ENCODE measurements at regions not wholly inside any gene's neighbourhood (a gene's known extent, or its start where the extent isn't known, plus 50 kb on each side); places are given as distances from the start of the nearest gene placed in this dataset.

- DNase-seq: no peak
- no peak overlapping the region for H3K27ac Mint-ChIP-seq (ENCODE audit: unreplicated experiment)
- no peaks in the 10 kb centered on the region for H3K4me1 Mint-ChIP-seq (ENCODE audit: low read depth, unreplicated experiment)
- CTCF ChIA-PET: no interaction called here
- BruUV-seq (replicated peaks): no TSS peak
- intact Hi-C loops (cut with micrococcal nuclease; ENCODE audit: unreplicated experiment): no loop called here
- no peaks in the 10 kb centered on the region for H3K36me3 Mint-ChIP-seq (ENCODE audit: insufficient read depth, unreplicated experiment)
- no peak for TF ChIP-seq CTCF (IDR thresholded peaks at IDR 0.05; ENCODE audit: unreplicated experiment)
- H3K27me3 Mint-ChIP-seq (ENCODE audit: unreplicated experiment): no peaks in the 10 kb centered on the region
- no peak overlapping the region for H3K4me3 Mint-ChIP-seq (ENCODE audit: low read depth, unreplicated experiment)
- peaks cover 4% of the 10 kb centered on the region for H3K9me3 Mint-ChIP-seq (ENCODE audit: low read depth, unreplicated experiment)
These were observed 954.2 kb upstream of the SEMA6D start for GRCh38 chr15:46763091-46763490.

GRCh38 chr15:46764851-46765250 lies 952.5 kb upstream of the SEMA6D start:
- Mint-ChIP-seq H3K27ac (ENCODE audit: unreplicated experiment) (no peak overlapping the region), H3K27me3 (ENCODE audit: unreplicated experiment) (no peaks in the 10 kb centered on the region), H3K36me3 (ENCODE audit: insufficient read depth, unreplicated experiment) (no peaks in the 10 kb centered on the region), H3K9me3 (ENCODE audit: low read depth, unreplicated experiment) (peaks cover 4% of the 10 kb centered on the region), H3K4me3 (ENCODE audit: low read depth, unreplicated experiment) (no peak overlapping the region), H3K4me1 (ENCODE audit: low read depth, unreplicated experiment) (no peaks in the 10 kb centered on the region)
- DNase-seq: no peak
- CTCF ChIA-PET: no interaction called here
- BruUV-seq (replicated peaks): no TSS peak
- intact Hi-C loops (cut with micrococcal nuclease; ENCODE audit: unreplicated experiment): no loop called here
- TF ChIP-seq CTCF (IDR thresholded peaks at IDR 0.05; ENCODE audit: unreplicated experiment): no peak

DNA sequence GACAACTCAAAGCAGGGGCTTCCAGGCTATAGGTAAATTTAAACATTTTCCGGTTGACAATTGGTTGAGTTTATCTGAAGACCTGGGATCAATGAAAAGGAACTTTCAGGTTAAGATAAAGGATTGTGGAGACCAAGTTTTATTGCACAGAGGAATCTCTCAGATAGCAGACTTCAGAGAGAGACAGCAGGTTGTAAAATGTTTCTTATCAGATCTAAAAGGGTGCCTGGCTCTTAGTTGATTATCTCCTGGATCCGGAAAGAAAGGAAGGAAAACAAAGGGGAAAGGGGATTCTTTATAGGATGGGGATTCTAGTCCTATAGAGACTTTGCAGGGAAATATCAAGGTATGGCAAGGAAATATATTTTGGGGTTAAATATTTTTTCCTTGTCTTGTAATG lies 951.3 kb upstream of the SEMA6D start:
- CTCF ChIA-PET: no interaction called here
- Mint-ChIP-seq H3K27me3 (ENCODE audit: unreplicated experiment) (no peaks in the 10 kb centered on the region), H3K27ac (ENCODE audit: unreplicated experiment) (no peak overlapping the region), H3K36me3 (ENCODE audit: insufficient read depth, unreplicated experiment) (no peaks in the 10 kb centered on the region), H3K4me1 (ENCODE audit: low read depth, unreplicated experiment) (no peaks in the 10 kb centered on the region), H3K4me3 (ENCODE audit: low read depth, unreplicated experiment) (no peak overlapping the region), H3K9me3 (ENCODE audit: low read depth, unreplicated experiment) (peaks cover 1% of the 10 kb centered on the region)
- DNase-seq: no peak
- no peak for TF ChIP-seq CTCF (IDR thresholded peaks at IDR 0.05; ENCODE audit: unreplicated experiment)
- BruUV-seq (replicated peaks): no TSS peak
- intact Hi-C loops (cut with micrococcal nuclease; ENCODE audit: unreplicated experiment): no loop called here

DNA sequence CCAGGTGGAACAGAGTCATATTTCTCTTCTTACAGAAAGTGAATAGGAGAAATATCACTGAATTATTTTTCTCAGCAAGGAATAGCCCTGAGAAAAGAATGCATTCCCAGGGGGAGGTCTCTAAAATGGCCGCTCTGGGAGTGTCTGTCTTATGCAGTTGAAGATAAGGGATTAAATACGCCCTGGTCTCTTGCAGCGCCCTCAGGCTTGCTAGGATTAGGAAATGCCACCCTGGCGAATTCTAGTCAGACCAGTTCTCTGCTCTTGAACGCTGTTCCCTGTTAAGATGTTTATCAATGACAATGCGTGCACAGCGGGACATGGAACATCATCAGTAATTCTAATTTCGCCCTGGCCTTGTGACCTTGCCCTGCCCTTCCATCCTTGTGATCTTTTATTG lies 949.0 kb upstream of the SEMA6D start:
- Mint-ChIP-seq H3K27me3 (ENCODE audit: unreplicated experiment) (no peaks in the 10 kb centered on the region), H3K4me1 (ENCODE audit: low read depth, unreplicated experiment) (no peaks in the 10 kb centered on the region), H3K4me3 (ENCODE audit: low read depth, unreplicated experiment) (no peak overlapping the region), H3K9me3 (ENCODE audit: low read depth, unreplicated experiment) (peaks cover 4% of the 10 kb centered on the region), H3K27ac (ENCODE audit: unreplicated experiment) (no peak overlapping the region), H3K36me3 (ENCODE audit: insufficient read depth, unreplicated experiment) (no peaks in the 10 kb centered on the region)
- CTCF ChIA-PET: no interaction called here
- BruUV-seq (replicated peaks): no TSS peak
- DNase-seq: no peak
- intact Hi-C loops (cut with micrococcal nuclease; ENCODE audit: unreplicated experiment): no loop called here
- TF ChIP-seq CTCF (IDR thresholded peaks at IDR 0.05; ENCODE audit: unreplicated experiment): no peak

GRCh38 chr15:46773016-46773415 lies 944.3 kb upstream of the SEMA6D start:
- Mint-ChIP-seq H3K27ac (ENCODE audit: unreplicated experiment) (no peak overlapping the region), H3K36me3 (ENCODE audit: insufficient read depth, unreplicated experiment) (no peaks in the 10 kb centered on the region), H3K9me3 (ENCODE audit: low read depth, unreplicated experiment) (peaks cover 6% of the 10 kb centered on the region), H3K27me3 (ENCODE audit: unreplicated experiment) (no peaks in the 10 kb centered on the region), H3K4me1 (ENCODE audit: low read depth, unreplicated experiment) (no peaks in the 10 kb centered on the region), H3K4me3 (ENCODE audit: low read depth, unreplicated experiment) (no peak overlapping the region)
- CTCF ChIA-PET: no interaction called here
- no TSS peak for BruUV-seq (replicated peaks)
- no peak for DNase-seq
- TF ChIP-seq CTCF (IDR thresholded peaks at IDR 0.05; ENCODE audit: unreplicated experiment): no peak
- intact Hi-C loops (cut with micrococcal nuclease; ENCODE audit: unreplicated experiment): no loop called here
